ENCODE measurements at regions not wholly inside any gene's neighbourhood (a gene's known extent, or its start where the extent isn't known, plus 50 kb on each side); places are given as distances from the start of the nearest gene placed in this dataset.

DNA sequence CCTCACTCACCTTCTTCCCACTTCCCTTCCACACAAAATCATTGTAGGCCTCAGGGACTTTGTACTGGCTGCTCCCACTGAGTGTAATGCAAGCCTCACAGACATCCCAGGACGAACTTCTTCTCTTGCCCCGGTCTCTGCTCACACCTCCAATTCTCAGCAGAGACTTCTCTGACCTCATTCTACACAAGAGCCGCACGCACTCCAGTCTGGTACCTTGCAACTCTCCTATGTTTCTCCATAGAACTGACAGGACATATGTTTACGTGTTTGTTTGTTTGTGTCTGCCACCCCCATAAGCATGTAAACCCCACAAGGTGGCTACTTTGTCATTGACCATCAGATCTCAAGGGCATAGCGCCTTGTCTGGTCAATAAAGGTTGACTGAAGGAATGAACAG, 350.8 kb downstream of the AJAP1 start:
- DNase-seq (ENCODE audit: low spot score): no peak

DNA sequence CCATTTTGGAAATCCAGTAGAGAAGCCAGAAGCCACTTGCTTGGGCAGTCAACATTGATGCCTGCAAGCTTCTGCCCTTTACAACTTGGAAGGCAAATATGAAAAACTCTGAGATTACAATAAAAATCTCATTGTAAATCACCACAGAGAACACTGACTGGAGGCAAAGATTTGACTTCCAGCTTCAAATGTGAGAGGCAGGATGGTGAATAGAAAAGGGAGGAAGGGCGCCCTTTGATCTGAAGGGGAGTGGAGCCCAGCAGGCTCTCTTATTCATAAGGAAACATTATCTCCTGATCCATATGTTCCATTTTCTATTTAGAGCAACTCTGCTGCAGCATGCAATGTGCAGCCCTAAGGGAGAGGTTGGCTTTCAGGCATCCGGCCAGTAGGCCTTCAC, 348.3 kb downstream of the AJAP1 start:
- DNase-seq (ENCODE audit: low spot score): no peak

DNA sequence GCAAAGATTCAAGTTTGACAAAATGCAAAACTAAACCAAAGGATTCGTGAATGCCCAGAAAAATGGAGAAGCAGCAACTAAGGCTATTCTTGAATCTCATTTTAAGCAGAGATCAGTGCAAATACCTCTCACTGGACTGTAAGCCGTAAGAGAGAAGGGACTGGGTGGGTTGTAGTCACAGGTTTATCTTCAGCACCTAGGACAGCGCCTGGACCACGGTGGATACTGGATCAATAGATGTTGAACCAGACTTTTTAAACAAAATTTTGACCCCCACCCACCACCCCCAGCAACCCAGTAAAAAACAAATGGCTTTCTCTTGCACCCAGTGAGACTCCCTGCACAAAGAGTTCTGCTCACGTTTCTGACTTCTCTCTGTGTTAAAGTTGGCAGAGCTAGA, 347.1 kb downstream of the AJAP1 start:
- DNase-seq (ENCODE audit: low spot score): no peak

- DNase-seq (ENCODE audit: low spot score): no peak
Measured at GRCh38 chr1:4986306-4986705, 331.9 kb downstream of the AJAP1 start.

DNA sequence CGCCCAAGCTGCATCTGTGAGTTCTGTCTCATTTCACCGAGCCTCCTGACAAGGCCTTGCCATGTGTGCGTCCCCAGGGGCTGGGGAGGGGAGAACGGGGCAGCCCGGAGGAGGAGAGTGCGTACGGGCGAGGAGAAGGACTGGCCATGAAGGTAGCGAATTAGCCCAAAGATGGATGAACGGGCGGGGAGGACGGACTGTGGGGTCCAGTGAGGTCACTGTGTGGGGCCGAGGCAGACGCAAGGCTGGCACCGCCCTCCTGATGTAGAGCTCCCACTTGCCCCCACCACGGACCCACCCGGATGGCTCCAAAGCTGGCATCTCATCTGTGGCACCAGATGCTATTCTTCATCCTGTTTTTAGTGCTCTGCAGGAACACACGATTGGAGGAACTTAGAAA, 330.4 kb downstream of the AJAP1 start:
- DNase-seq (ENCODE audit: low spot score): no peak

GRCh38 chr1:4980211-4980610, 325.8 kb downstream of the AJAP1 start:
- no peak for DNase-seq (ENCODE audit: low spot score)

DNA sequence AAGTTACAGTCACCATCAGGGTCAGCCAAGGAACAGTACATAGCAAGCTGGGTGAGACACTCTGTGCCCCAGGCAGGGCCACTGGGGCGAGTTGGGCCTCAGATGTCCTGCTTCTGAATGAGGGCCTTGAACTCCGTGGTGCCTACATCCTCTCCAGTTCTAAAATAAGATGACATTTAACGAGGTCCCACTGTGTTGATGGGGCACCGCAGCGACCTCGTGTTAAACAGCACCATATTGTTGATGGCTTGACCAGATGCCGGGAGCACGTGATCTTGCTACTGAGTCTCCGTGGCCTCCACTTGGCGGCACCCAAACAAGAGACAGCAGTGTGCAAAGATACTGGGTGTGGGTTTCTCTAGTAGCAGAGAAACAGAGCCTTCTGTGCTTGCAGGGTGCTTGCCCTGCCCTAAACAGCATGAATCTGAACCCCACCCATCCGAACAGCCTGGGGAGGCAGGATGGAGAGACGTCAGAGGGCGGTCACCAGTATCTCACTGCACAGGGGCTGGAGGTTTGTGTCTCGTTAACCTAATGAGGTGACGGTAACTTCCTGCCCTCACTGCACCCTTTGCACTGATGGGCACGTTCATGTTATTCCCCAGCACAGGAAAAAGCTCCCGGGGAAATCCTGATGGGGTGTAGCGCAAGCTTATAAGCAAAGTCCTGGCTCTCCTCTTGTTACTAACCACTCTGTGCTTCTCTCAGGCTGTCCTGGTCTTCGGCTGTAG, 324.4 kb downstream of the AJAP1 start:
- no peak for DNase-seq (ENCODE audit: low spot score)

- DNase-seq (ENCODE audit: low spot score): no peak
Measured at GRCh38 chr1:4977701-4978100, 323.3 kb downstream of the AJAP1 start.

DNA sequence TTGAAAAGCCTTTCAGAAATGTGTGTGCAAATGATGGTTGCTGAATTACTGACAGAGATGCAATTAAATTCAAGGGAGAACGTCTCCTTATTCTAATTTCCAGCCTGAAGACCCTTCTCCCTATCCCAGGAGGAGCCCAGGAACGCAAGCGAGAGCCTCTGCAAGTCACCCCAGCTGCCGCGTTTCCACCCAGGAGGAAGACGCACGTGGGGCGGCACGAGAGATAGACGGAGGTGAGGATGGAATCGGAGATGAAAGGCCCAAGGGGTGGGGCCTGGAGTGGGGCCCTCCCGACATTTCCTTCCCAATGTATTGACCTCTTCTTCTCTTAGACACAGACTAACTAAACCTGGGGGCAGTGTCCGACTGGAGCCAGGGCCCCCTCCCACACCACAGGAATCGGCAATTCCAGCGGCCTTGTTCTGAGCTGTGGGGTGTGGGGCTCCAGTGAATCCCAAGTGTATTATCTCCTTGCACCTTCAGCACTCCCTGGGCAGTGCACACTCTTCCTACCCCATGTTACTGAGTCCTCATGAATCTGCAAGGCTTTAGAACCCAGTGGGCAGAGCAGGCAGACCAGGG, 322.5 kb downstream of the AJAP1 start:
- no peak for DNase-seq (ENCODE audit: low spot score)

GRCh38 chr1:4975856-4976255, 321.4 kb downstream of the AJAP1 start:
- DNase-seq (ENCODE audit: low spot score): no peak

- no peak for DNase-seq (ENCODE audit: low spot score)
Measured at GRCh38 chr1:4974981-4975685, 320.7 kb downstream of the AJAP1 start.

GRCh38 chr1:4973341-4973740, 318.9 kb downstream of the AJAP1 start:
- no peak for DNase-seq (ENCODE audit: low spot score)

GRCh38 chr1:4972761-4973320, 318.4 kb downstream of the AJAP1 start:
- no peak for DNase-seq (ENCODE audit: low spot score)

- no peak for DNase-seq (ENCODE audit: low spot score)
Measured at GRCh38 chr1:4971666-4972065, 317.3 kb downstream of the AJAP1 start.

- no peak for DNase-seq (ENCODE audit: low spot score)
Measured at GRCh38 chr1:4970532-4970931, 316.1 kb downstream of the AJAP1 start.

DNA sequence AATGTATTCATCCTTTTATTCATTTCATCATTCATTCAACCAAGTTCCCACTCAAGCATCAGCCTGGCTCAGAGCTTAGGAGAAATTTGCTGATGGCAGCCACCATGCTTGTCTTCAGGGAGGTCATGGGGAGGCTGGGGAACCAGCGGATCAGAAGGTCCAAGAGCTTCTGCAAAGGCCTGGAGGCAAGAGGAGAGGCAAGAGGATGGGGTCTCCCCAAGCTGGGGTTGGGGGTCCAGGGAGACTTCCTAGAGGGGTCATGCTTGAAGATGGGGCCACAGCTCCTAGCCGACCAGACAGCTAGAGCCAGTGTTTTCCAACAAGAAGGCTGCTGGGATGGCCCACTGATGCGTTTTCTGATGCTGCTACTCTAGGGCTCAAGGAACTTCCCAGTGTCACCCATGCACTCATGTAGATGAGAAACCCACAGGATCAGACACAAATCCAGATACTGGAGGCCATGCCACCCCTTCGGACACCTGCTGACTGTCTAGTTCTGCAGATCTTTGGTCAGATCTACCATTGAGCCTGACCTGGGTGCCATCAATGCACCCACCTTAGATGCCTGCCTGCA, 315.2 kb downstream of the AJAP1 start:
- no peak for DNase-seq (ENCODE audit: low spot score)

GRCh38 chr1:4965346-4966075, 311.1 kb downstream of the AJAP1 start:
- DNase-seq (ENCODE audit: low spot score): no peak

- no peak for DNase-seq (ENCODE audit: low spot score)
Measured at GRCh38 chr1:4964634-4965345, 310.4 kb downstream of the AJAP1 start.

DNA sequence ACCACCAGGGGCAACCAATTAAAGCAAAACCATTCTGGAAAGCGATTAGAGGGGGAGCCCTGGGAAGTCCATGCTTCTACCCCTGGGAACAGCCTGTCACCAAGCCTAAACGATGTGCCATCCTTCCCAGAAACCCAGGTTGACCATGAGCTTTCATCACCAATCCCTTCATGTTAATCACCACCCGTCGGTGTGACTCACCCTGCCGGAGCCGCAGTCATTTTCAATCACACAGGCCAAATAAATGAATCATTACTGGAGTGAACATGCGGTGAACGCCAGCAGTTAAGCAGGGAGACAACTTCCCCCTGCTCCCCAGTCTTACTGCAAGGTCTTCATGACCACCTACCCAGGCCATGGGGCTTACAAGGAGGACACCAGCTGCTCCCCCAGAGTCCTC, 308.8 kb downstream of the AJAP1 start:
- DNase-seq (ENCODE audit: low spot score): no peak

DNA sequence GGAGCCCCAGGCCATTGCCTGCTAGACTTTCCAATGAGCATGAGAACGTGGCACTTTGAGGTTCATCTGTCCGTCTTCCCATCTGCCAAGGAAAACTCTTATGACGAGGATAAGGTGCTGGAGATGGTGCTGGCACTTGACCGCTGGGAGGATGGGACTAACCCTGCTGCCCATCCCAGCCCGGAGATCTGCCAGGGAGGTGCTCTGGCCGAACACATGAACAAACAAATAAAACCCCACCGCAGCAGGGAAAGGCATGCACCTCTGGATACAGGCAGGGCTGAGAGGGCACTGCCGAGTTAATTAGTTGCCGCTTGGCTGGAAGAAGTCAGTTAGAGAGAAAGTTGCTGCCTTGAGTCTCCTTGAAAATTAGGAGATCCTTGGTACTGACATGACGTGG, 308.4 kb downstream of the AJAP1 start:
- DNase-seq (ENCODE audit: low spot score): no peak

- DNase-seq (ENCODE audit: low spot score): no peak
Measured at GRCh38 chr1:4961935-4962645, 307.7 kb downstream of the AJAP1 start.

Data from COLO829 (cell line).